Natural killer cell (primary cell): ENCODE measurements at regions not wholly inside any gene's neighbourhood (a gene's known extent, or its start where the extent isn't known, plus 50 kb on each side); places are given as distances from the start of the nearest gene placed in this dataset.

ENCODE experiments used
- ATAC-seq, 3 donors: fragments of 150-1000 bp in 2 of 3; fragments of 200-7000 bp in 1 of 3; cut with Tn5 transposase; 1 replicate in 1 of 3; 2 replicates in 2 of 3; pipeline ENCODE4 v1.10.0; 2021; ENCODE audit warnings: mild to moderate bottlenecking in 2 of 3, moderate library complexity in 2 of 3
- DNase-seq, 2 donors: peaks; one replicate each; pipeline versions ENCODE4 v3.0.0 to v3.0.0-alpha.2; 2013 to 2021; ENCODE audit warnings: mixed read lengths in 1 of 2
- H3K27ac ChIP-seq: one replicate; pipeline ENCODE4 v1.5.1; 2013; ENCODE audit warnings: mild to moderate bottlenecking, low read length
- H3K27me3 ChIP-seq: one replicate; pipeline ENCODE4 v1.6.1; 2013; ENCODE audit warnings: low read length; ENCODE audit not compliant: control insufficient read depth, insufficient read depth
- H3K36me3 ChIP-seq: one replicate; pipeline ENCODE4 v1.6.1; 2013; ENCODE audit warnings: low read length; ENCODE audit not compliant: control insufficient read depth, insufficient read depth
- H3K4me1 ChIP-seq: one replicate; pipeline ENCODE4 v1.6.1; 2013; ENCODE audit warnings: low read length; ENCODE audit not compliant: control insufficient read depth, insufficient read depth
- H3K4me3 ChIP-seq: one replicate; pipeline ENCODE4 v1.5.1; 2013; ENCODE audit warnings: low read length
- H3K9me3 ChIP-seq: one replicate; pipeline ENCODE4 v1.6.1; 2013; ENCODE audit warnings: low read length; ENCODE audit not compliant: control insufficient read depth, insufficient read depth
- H3K27ac Mint-ChIP-seq, 2 donors: one replicate each; pipeline ENCODE4 v1.8.0; 2022; ENCODE audit warnings: mild to moderate bottlenecking in 2 of 2, mixed read lengths in 2 of 2, moderate library complexity in 1 of 2
- H3K27me3 Mint-ChIP-seq, 2 donors: one replicate each; pipeline ENCODE4 v1.8.0; 2022; ENCODE audit warnings: low read depth in 2 of 2, mixed read lengths in 2 of 2
- H3K36me3 Mint-ChIP-seq: one replicate; pipeline ENCODE4 v1.8.0; 2022; ENCODE audit warnings: mixed read lengths
- H3K4me1 Mint-ChIP-seq, 2 donors: one replicate each; pipeline ENCODE4 v1.8.0; 2022; ENCODE audit warnings: mixed read lengths in 2 of 2
- H3K4me3 Mint-ChIP-seq: one replicate; pipeline ENCODE4 v1.8.0; 2022; ENCODE audit warnings: mild to moderate bottlenecking, moderate library complexity, mixed read lengths
- H3K9me3 Mint-ChIP-seq, 2 donors: one replicate each; pipeline ENCODE4 v1.8.0; 2022; ENCODE audit warnings: mixed read lengths in 2 of 2
- CTCF ChIP-seq: fragments of 200-600 bp; IDR thresholded peaks from one replicate; pipeline ENCODE4 v1.8.0; 2022; ENCODE audit warnings: antibody characterized with exemption
- WGBS: methylation state at CpG from one replicate; pipeline ENCODE4 v1.1.7; 2013; ENCODE audit warnings: missing lambda C conversion rate; ENCODE audit not compliant: insufficient coverage; 5-methylcytosine and 5-hydroxymethylcytosine counted together
- intact Hi-C: fragments of 100-400 bp; cut with micrococcal nuclease; formaldehyde crosslinking; loops from one replicate; pipeline ENCODE4 v1.14.2; 2022

GRCh38 chr2:138184428-138184827, 220.2 kb downstream of the HNMT start:
- Histone ChIP-seq H3K4me1 (no peaks in the 10 kb centered on the region), H3K27ac (no peak overlapping the region)
- intact Hi-C loops = no loop called here

GRCh38 chr2:138185827-138186226, 221.6 kb downstream of the HNMT start:
- Histone ChIP-seq H3K9me3 (no peaks in the 10 kb centered on the region), H3K4me1 (no peaks in the 10 kb centered on the region), H3K27ac (no peak overlapping the region), H3K4me3 (no peak overlapping the region), H3K27me3 (no peaks in the 10 kb centered on the region), H3K36me3 (no peaks in the 10 kb centered on the region)
- Mint-ChIP-seq H3K27me3 (no peaks in the 10 kb centered on the region), H3K27ac (no peak overlapping the region), H3K4me1 (no peaks in the 10 kb centered on the region), H3K9me3 (peaks cover 8 to 10% of the 10 kb centered on the region in 2 donors), H3K4me3 (no peak overlapping the region), H3K36me3 (no peaks in the 10 kb centered on the region)
- ATAC-seq (no peak), DNase-seq (no peak)
- intact Hi-C loops = no loop called here
- 98% methylated on average over 5 of the region's 5 CpGs for WGBS
- TF ChIP-seq CTCF = no peak

More at GRCh38 chr2:138184428-138184827, 220.2 kb downstream of the HNMT start:
- Histone ChIP-seq H3K4me3 (no peak overlapping the region), H3K36me3 (no peaks in the 10 kb centered on the region), H3K9me3 (no peaks in the 10 kb centered on the region), H3K27me3 (no peaks in the 10 kb centered on the region)
- DNase-seq (no peak), ATAC-seq (no peak)
- H3K9me3 Mint-ChIP-seq = peaks cover 13 to 14% of the 10 kb centered on the region in 2 donors
- no peaks in the 10 kb centered on the region for H3K27me3 Mint-ChIP-seq
- no peaks in the 10 kb centered on the region for H3K4me1 Mint-ChIP-seq
- H3K4me3 Mint-ChIP-seq = no peak overlapping the region
- H3K36me3 Mint-ChIP-seq = no peaks in the 10 kb centered on the region
- TF ChIP-seq CTCF = no peak
- H3K27ac Mint-ChIP-seq = no peak overlapping the region
- WGBS = 50% methylated on average over 1 of the region's 1 CpG

GRCh38 chr2:138187221-138187620, 222.9 kb downstream of the HNMT start:
- no peak for TF ChIP-seq CTCF
- WGBS = 92% methylated on average over 5 of the region's 5 CpGs
- Histone ChIP-seq H3K36me3 (no peaks in the 10 kb centered on the region), H3K4me1 (no peaks in the 10 kb centered on the region), H3K4me3 (no peak overlapping the region), H3K27me3 (no peaks in the 10 kb centered on the region), H3K27ac (no peak overlapping the region), H3K9me3 (no peaks in the 10 kb centered on the region)
- DNase-seq = no peak
- H3K27ac Mint-ChIP-seq = no peak overlapping the region
- H3K27me3 Mint-ChIP-seq = no peaks in the 10 kb centered on the region
- intact Hi-C loops = no loop called here
- H3K36me3 Mint-ChIP-seq = no peaks in the 10 kb centered on the region
- peaks cover 8 to 10% of the 10 kb centered on the region in 2 donors for H3K9me3 Mint-ChIP-seq
- no peak overlapping the region for H3K4me3 Mint-ChIP-seq
- H3K4me1 Mint-ChIP-seq = no peaks in the 10 kb centered on the region
- ATAC-seq = no peak

- Histone ChIP-seq H3K36me3 (no peaks in the 10 kb centered on the region), H3K4me3 (no peak overlapping the region), H3K4me1 (no peaks in the 10 kb centered on the region), H3K9me3 (no peaks in the 10 kb centered on the region), H3K27ac (no peak overlapping the region), H3K27me3 (no peaks in the 10 kb centered on the region)
- Mint-ChIP-seq H3K4me3 (no peak overlapping the region), H3K9me3 (peaks cover 9 to 11% of the 10 kb centered on the region in 2 donors), H3K4me1 (no peaks in the 10 kb centered on the region), H3K27me3 (no peaks in the 10 kb centered on the region), H3K27ac (no peak overlapping the region), H3K36me3 (no peaks in the 10 kb centered on the region)
- 89% methylated on average over 1 of the region's 2 CpGs for WGBS
- intact Hi-C loops = no loop called here
- no peak for TF ChIP-seq CTCF
- no peak for DNase-seq
- no peak for ATAC-seq
Measured at GRCh38 chr2:138190999-138191398, 226.7 kb downstream of the HNMT start.
